ENCODE measurements at regions not wholly inside any gene's neighbourhood (a gene's known extent, or its start where the extent isn't known, plus 50 kb on each side); places are given as distances from the start of the nearest gene placed in this dataset.
A peak's percentile ranks its signal among the peaks of the same experiment; 100 is the strongest.
"Not testable (repeated sequence)": the region's sequence is repeated elsewhere in the genome, so short reads cannot be mapped to it uniquely, and the experiment has no call there.

DNA sequence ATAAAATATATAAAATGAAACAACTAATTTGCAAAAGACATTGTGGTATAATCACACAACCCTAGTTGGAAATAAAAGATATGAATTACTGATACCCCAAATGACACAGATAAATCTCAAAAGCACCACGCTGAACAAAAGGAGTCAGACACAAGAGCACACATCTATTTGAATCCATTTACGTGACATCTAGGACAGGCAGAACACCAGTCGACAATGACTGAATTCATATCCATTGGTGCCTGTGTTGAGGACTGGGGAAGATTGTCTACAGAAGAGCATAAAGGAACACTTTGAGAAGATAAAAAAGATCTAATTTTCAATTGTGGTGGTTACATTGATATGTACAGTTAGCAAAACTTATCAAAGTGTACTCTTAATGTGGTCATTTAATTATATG lies 874.1 kb downstream of the LTN1 start:
- H3K4me3 ChIP-seq = no peak overlapping the region
- no peak for TF ChIP-seq CTCF (IDR thresholded peaks at IDR 0.05)
- WGBS, 3 donors = 65 to 89% (median 85%) methylated on average over 3 of the region's 3 CpGs
- intact Hi-C loops (cut with DNase I) = loop anchor here in 1 of 2 donors (5.0 kb wide), 1 partner anchor 51 kb away; no protein-coding TSS in a partner anchor
- H3K9me3 ChIP-seq = no peaks in the 10 kb centered on the region
- H3K4me1 ChIP-seq = peaks cover 11% of the 10 kb centered on the region
- ATAC-seq (peak in 2 of 4 donors; percentile 62 to 68), DNase-seq (no peak)
- H3K36me3 ChIP-seq (ENCODE audit: insufficient read depth in 1 of 2, low read depth in 1 of 2) = no peaks in the 10 kb centered on the region
- no peaks in the 10 kb centered on the region for H3K27me3 ChIP-seq (ENCODE audit: insufficient read depth in 3 of 3, low read length in 2 of 3)
- peak overlapping the region; percentile 70 for H3K27ac ChIP-seq

DNA sequence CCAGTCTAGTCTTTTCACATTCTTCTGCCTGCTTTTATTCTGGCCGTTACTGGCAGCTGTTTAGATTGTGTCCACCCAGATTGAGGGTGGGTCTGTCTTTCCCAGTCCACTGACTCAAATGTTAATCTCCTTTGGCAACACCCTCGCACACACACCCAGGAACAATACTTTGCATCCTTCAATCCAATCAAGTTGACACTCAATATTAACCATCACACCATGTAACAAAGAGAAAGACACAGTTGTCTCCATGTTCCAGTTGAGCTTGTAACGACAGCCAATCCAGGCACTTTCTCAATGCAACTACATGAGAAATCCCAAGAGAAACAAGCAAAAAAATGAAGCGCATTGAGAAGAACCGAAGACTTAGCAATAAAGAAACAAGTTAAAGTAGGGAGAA lies 877.7 kb downstream of the LTN1 start:
- DNase-seq; H3K27ac ChIP-seq; ATAC-seq; H3K4me3 ChIP-seq; H3K36me3 ChIP-seq (ENCODE audit: insufficient read depth in 1 of 2, low read depth in 1 of 2); H3K27me3 ChIP-seq (ENCODE audit: insufficient read depth in 3 of 3, low read length in 2 of 3); H3K9me3 ChIP-seq: not testable (repeated sequence)
- peaks cover 35% of the 10 kb centered on the region for H3K4me1 ChIP-seq
- WGBS, 3 donors = 73 to 87% (median 80%) methylated on average over 5 of the region's 5 CpGs
- intact Hi-C loops (cut with DNase I) = loop anchor here in 1 of 2 donors (5.0 kb wide), 1 partner anchor 48 kb away; no protein-coding TSS in a partner anchor

- Histone ChIP-seq H3K9me3 (peaks cover 8% of the 10 kb centered on the region), H3K27me3 (ENCODE audit: insufficient read depth in 3 of 3, low read length in 2 of 3) (no peaks in the 10 kb centered on the region), H3K4me3 (no peak overlapping the region), H3K36me3 (ENCODE audit: insufficient read depth in 1 of 2, low read depth in 1 of 2) (no peaks in the 10 kb centered on the region), H3K27ac (no peak overlapping the region), H3K4me1 (peaks cover 31% of the 10 kb centered on the region)
- no peak for TF ChIP-seq CTCF (IDR thresholded peaks at IDR 0.05)
- intact Hi-C loops (cut with DNase I) = no loop called here
- DNase-seq = no peak
- no peak for ATAC-seq
These were observed 879.0 kb downstream of the LTN1 start for GRCh38 chr21:28113718-28114117.

DNA sequence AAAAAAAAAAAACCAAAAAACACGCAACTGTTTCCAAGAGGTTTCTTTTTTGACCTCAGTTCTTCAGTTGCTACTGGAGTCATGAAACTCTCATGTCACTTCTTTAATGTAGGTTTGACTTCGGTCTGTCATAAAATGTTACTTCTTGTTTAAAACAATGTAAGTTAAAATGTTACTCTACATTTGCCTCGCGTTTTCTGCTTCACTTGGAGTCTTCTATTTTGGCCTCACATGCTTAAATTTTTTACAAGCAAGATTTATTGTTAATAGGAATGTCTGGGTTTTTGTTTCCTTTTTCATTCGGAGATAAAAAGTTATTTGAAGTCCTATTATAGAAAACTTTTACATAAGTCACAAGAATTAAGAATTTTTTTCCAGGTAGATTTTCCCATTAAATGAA lies 880.2 kb downstream of the LTN1 start:
- H3K9me3 ChIP-seq = peaks cover 8% of the 10 kb centered on the region
- intact Hi-C loops (cut with DNase I) = no loop called here
- ATAC-seq (no peak), DNase-seq (no peak)
- no peak overlapping the region for H3K27ac ChIP-seq
- H3K4me1 ChIP-seq = peaks cover 24% of the 10 kb centered on the region
- TF ChIP-seq CTCF (IDR thresholded peaks at IDR 0.05) = no peak
- no peaks in the 10 kb centered on the region for H3K27me3 ChIP-seq (ENCODE audit: insufficient read depth in 3 of 3, low read length in 2 of 3)
- H3K4me3 ChIP-seq = no peak overlapping the region
- no peaks in the 10 kb centered on the region for H3K36me3 ChIP-seq (ENCODE audit: insufficient read depth in 1 of 2, low read depth in 1 of 2)
- WGBS, 3 donors = 27 to 77% (median 60%) methylated on average over 5 of the region's 5 CpGs

DNA sequence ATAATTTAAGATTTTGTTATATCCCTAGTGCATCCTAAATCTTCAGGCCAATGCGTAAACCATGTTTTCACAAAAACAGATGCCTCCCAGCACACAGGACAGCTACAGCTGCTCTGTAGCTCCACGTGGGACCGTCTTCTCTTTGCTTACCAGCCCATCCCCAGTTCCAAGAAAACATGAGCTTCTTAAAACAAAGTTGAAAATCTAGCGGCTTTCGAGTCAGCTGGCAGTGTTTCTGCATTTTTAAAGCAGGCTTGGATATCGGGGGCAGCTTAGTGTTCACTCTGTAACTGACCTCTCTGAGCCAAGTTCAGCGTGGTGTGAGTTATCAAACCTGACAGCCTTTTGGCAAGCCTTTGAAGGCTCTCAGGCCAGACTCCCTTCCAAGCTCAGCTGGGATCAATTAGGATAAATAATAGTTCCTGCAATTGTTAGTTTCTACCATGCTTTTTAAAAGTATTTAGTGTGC lies 881.5 kb downstream of the LTN1 start:
- H3K4me1 ChIP-seq = peaks cover 24% of the 10 kb centered on the region
- intact Hi-C loops (cut with DNase I) = no loop called here
- TF ChIP-seq CTCF (IDR thresholded peaks at IDR 0.05) = no peak
- peak; percentile 80 to 93 (median 90) for ATAC-seq
- DNase-seq = peak; percentile 19 to 64
- no peaks in the 10 kb centered on the region for H3K36me3 ChIP-seq (ENCODE audit: insufficient read depth in 1 of 2, low read depth in 1 of 2)
- no peaks in the 10 kb centered on the region for H3K27me3 ChIP-seq (ENCODE audit: insufficient read depth in 3 of 3, low read length in 2 of 3)
- H3K9me3 ChIP-seq = peaks cover 8% of the 10 kb centered on the region
- WGBS, 3 donors = 5 to 7% (median 5%) methylated on average over 7 of the region's 7 CpGs
- peak overlapping the region; percentile 60 for H3K4me3 ChIP-seq
- peak overlapping the region; percentile 78 for H3K27ac ChIP-seq

All from psoas muscle (tissue), 7 donors.